ENCODE measurements at regions not wholly inside any gene's neighbourhood (a gene's known extent, or its start where the extent isn't known, plus 50 kb on each side); places are given as distances from the start of the nearest gene placed in this dataset.

DNA sequence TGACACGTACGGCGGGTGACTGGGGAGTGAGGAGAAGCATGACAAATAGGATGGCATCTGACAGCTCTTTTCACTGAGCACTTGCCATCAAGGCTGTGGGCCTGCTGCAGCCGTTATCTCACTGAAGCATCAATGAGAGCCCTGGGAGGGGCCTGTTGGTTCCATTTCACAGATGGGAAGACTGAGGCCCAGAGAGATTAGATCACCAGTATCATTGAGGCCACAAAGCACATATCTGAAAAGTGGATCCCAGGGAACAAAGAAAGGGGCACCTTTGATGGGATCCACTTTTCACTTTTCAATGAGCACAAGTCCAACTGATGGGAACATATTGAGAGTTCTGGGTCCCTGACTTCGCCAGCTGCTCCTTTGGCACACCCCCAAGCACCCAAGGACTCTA is 144.4 kb upstream of the LHX1 start:
- TF ChIP-seq CTCF (IDR thresholded peaks at IDR 0.05), result no peak
- no peak for TF ChIP-seq ZFX (IDR thresholded peaks at IDR 0.05; ENCODE audit: borderline replicate concordance)
